ENCODE measurements at regions not wholly inside any gene's neighbourhood (a gene's known extent, or its start where the extent isn't known, plus 50 kb on each side); places are given as distances from the start of the nearest gene placed in this dataset.
"Not testable (repeated sequence)": the region's sequence is repeated elsewhere in the genome, so short reads cannot be mapped to it uniquely, and the experiment has no call there.

GRCh38 chrX:16312761-16313623 lies 145.7 kb downstream of the MAGEB17 start:
- intact Hi-C loops (cut with DNase I): no loop called here

DNA sequence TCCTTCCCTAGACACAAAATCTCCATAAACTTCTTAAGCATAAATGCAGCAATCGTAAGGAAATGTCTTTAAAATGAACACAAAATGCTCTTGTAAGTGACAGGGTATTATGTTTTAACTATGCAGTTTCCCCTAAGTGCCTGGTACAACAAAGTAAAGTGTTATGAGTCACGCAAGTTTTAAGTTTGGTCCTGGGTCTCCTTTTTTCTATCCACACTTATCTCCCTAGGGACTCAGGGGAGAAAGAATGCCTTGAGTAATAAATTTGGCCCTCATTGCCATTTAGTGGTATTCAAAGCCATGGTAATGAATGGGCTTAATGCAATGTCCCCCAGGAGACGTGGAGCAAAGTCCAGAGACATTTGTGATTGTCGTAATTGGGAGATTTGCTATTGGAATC lies 149.1 kb downstream of the MAGEB17 start:
- intact Hi-C loops (cut with DNase I): no loop called here
- ATAC-seq: no peak

More at GRCh38 chrX:16312761-16313623, 145.7 kb downstream of the MAGEB17 start:
- ATAC-seq (no peak), DNase-seq (ENCODE audit: low spot score) (no peak)

DNA sequence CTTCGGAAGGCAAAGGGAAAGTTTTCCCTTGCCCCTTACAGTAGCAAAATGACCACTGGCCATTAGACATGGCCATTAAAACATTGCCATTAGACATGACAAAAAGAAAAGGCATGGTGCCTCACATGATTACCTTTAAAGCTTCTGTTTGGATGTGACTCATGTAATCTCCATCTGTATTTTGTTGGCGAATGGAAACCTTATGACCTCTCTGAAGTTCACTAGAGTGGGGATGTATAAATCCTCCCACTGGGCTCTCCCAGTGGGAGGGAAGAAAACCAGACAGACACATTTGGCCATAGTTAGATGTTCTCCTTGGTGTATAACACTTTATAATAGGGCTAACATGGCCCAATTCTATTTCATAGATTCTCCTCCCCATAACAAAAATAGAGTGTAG lies 152.6 kb downstream of the MAGEB17 start:
- intact Hi-C loops (cut with DNase I): no loop called here
- DNase-seq (ENCODE audit: low spot score) (no peak), ATAC-seq (no peak)

More for the DNA sequence above, 149.1 kb downstream of the MAGEB17 start:
- DNase-seq (ENCODE audit: low spot score): no peak

DNA sequence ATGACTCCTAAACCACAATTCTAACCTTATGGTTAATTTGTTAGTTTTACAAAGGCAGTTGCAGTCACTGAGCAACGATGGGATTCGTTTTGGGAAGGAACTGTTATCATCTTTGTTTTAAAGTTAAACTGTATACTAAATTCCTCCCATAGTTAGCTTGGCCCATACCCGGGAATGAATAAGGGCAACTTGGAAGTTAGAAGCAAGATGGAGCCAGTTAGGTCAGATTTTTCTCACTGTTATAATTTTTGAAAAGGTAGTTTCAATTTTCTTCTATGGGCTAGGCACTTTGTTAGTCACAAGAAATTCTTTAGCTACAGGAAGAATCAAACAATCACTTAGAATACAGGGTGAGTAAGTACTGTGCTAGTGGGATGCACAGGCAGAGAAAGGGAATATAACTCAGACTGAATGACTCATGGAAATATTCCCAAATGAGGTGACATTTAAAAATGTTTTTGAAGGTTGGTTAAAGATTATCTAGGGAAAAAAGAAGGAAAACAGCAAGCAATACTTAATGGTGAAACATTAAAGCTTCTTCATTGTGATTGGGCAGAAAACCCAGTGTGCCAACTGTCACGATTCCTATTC lies 153.6 kb downstream of the MAGEB17 start:
- ATAC-seq (no peak), DNase-seq (ENCODE audit: low spot score) (no peak)
- intact Hi-C loops (cut with DNase I): no loop called here

- ATAC-seq (no peak), DNase-seq (ENCODE audit: low spot score) (no peak)
- intact Hi-C loops (cut with DNase I): no loop called here
These were observed 166.2 kb downstream of the MAGEB17 start for GRCh38 chrX:16333453-16333852.

- intact Hi-C loops (cut with DNase I): no loop called here
- DNase-seq (ENCODE audit: low spot score): no peak
- ATAC-seq: no peak
These were observed 167.9 kb downstream of the MAGEB17 start for GRCh38 chrX:16335181-16335580.

DNA sequence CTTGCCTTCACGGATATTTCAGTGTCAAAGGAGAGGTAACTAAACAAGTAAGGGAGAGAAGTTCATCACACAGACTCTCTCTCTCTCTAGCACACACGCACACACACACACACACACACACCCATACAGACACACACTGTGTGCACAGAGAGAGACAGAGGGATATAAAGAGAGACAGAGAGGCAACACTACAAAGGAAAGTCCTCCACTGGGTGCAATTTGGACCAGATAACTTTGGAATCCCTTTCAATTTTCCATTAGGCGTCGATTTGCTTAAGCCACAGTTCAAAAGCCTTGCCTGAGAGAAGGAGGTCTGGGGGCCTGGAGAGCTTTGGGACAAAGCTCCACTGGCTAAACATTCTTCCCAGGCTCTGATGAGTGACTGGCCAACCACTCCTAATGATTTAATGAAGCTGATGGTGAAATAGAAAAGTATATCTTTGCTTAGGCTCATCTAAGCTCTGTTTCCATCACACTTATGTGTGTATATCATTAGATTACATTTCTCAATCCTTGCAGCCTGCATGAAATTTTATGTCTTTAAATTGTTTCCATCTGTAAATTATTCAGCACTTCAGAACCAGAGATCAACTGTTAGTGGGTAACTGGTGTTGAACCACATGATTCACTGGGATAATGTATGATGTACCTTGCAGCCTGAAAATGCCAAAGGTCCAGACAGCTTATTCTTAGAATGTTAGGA lies 180.8 kb downstream of the MAGEB17 start:
- DNase-seq (ENCODE audit: low spot score) (no peak), ATAC-seq (no peak)
- intact Hi-C loops (cut with DNase I): no loop called here

DNA sequence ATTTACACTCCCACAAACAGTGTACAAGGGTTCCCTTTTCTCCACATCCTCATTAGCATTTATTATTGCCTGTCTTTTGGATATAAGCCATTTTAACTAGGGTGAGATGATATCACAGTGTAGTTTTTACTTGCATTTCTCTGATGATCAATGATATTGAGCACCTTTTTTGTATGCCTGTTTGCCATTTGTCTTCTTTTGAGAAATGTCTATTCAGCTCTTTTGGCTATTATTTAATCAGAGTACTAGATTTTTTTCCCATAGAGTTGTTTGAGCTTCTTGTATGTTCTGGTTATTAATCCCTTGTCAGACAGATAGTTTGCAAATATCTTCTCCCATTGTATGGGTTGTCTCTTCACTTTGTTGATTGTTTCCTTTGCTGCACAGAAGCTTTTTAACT lies 190.6 kb downstream of the MAGEB17 start:
- DNase-seq (ENCODE audit: low spot score) (no peak), ATAC-seq (no peak)
- intact Hi-C loops (cut with DNase I): no loop called here

GRCh38 chrX:16360056-16360455 lies 192.8 kb downstream of the MAGEB17 start:
- intact Hi-C loops (cut with DNase I); DNase-seq (ENCODE audit: low spot score); ATAC-seq: not testable (repeated sequence)

GRCh38 chrX:16368696-16369095 lies 201.4 kb downstream of the MAGEB17 start:
- DNase-seq (ENCODE audit: low spot score) (no peak), ATAC-seq (no peak)
- intact Hi-C loops (cut with DNase I): no loop called here

GRCh38 chrX:16376056-16376455 lies 208.8 kb downstream of the MAGEB17 start:
- intact Hi-C loops (cut with DNase I): no loop called here
- ATAC-seq (no peak), DNase-seq (ENCODE audit: low spot score) (no peak)

DNA sequence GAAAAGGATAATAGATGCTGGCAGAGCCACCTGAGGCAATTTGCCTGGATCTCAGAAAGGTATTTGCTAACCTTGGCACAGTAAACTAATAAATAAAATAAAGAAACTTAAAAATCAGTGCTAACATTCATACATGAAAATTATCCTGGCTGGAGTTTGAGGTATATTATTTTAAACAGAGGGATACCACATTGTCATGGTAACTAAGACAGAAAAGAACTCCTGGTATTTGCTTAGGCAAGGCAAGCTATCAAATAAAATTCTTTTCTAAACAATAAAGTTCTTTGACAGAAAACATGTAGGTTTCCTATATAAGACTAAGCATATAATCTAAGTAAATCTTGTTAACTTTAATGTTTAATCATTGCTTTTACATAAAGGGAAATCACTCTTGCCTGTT lies 218.8 kb downstream of the MAGEB17 start:
- DNase-seq (ENCODE audit: low spot score) (no peak), ATAC-seq (no peak)
- intact Hi-C loops (cut with DNase I): no loop called here

GRCh38 chrX:16392597-16392996 lies 225.3 kb downstream of the MAGEB17 start:
- ATAC-seq (no peak), DNase-seq (ENCODE audit: low spot score) (no peak)
- intact Hi-C loops (cut with DNase I): no loop called here

GRCh38 chrX:16394290-16394689 lies 227.0 kb downstream of the MAGEB17 start:
- ATAC-seq (no peak), DNase-seq (ENCODE audit: low spot score) (no peak)
- intact Hi-C loops (cut with DNase I): no loop called here

DNA sequence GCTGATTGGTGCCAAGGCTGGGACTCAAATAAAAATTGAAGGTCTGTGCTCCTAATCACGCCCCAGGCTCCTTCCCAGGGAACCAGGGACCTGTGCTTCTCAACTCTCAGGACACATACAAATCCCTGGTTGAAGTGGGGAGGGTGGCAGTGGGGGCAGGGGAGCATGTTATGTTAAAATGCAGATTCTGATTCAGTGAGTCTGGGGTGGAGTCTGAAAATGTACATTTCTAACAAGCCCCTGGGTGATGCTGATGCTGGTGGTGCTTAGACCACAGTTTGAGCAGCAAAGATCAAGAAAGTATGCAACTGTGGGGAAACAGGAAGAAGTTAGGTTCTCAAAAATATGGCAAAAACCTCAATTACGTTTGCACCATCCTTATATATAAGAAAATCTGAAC lies 236.5 kb downstream of the MAGEB17 start:
- ATAC-seq: no peak
- intact Hi-C loops (cut with DNase I): no loop called here

DNA sequence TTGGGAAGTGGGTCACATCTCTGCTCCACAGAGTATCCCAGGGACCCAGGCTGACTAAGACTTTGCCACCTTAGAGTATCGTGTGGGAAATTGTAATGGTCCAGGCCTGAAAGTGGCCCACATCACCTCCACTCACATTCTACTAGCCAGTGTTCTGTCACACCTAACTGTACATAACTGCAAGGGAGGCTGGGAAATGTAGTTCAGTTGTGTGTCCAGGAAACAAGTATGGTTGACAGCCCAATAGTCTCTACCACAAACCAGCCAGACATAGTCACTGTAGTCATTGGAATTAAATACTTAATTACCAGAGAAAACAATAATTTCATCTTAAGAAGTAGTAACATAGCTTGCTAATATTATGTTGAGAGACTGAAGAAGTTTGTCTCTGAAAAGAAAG lies 233.4 kb upstream of the S100G start:
- intact Hi-C loops (cut with DNase I): no loop called here
- no peak for DNase-seq (ENCODE audit: low spot score)
- no peak for ATAC-seq

More for the DNA sequence above, 236.5 kb downstream of the MAGEB17 start:
- no peak for DNase-seq (ENCODE audit: low spot score)

GRCh38 chrX:16418650-16419049 lies 231.3 kb upstream of the S100G start:
- intact Hi-C loops (cut with DNase I): no loop called here
- DNase-seq (ENCODE audit: low spot score) (no peak), ATAC-seq (no peak)

- ATAC-seq: no peak
- intact Hi-C loops (cut with DNase I): no loop called here
- DNase-seq (ENCODE audit: low spot score): no peak
These were observed 222.3 kb upstream of the S100G start for GRCh38 chrX:16427668-16428067.

DNA sequence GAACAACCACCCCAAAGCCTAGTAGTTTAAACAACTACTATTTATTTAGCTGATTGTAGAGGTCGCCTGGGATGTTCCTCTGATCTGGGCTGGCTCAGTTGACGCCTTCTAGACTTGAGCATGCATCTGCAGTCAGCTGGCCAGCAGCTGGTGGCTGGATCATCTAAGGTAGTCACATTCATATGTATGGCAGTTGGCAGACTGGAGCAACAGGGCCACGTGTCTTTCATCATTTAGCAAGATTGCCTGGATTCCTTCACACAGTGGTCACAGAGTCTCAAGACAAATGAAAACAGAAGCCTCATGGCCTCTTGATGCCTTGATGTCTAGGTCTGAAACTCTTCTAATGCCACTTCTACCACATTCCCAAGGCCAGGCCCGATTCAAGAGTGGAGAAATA lies 220.6 kb upstream of the S100G start:
- DNase-seq (ENCODE audit: low spot score) (no peak), ATAC-seq (no peak)
- intact Hi-C loops (cut with DNase I): no loop called here

DNA sequence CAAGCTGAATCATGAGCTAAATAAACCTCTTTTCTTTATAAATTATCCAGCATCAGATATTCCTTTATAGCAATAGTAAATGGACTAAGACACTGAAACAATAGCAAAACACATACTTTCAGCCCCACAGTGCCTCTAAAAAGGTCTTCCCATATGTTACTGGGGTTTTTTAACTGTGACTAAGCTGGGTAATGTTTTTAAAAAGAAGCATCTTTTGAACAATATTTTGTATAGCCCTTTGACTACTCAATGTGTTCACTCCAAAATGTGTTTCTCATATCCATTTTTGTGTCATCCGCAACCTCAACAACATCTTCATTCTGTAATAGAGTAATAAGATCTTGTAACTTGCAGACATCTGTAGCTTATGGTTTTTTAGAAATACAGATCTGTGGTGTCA lies 218.7 kb upstream of the S100G start:
- DNase-seq (ENCODE audit: low spot score): no peak
- ATAC-seq: no peak
- intact Hi-C loops (cut with DNase I): no loop called here
